NB4 (cell line): ENCODE measurements at regions not wholly inside any gene's neighbourhood (a gene's known extent, or its start where the extent isn't known, plus 50 kb on each side); places are given as distances from the start of the nearest gene placed in this dataset.

Experiments
- CTCF ChIP-seq: IDR thresholded peaks from one replicate; pipeline ENCODE4 v1.5.1; 2012; ENCODE audit warnings: low read depth, low read length
- MAX ChIP-seq: IDR thresholded peaks from 2 replicates; pipeline ENCODE4 v1.6.1; 2011; ENCODE audit warnings: low read depth, low read length
- MYC ChIP-seq: IDR thresholded peaks from 2 replicates; pipeline ENCODE4 v1.6.1; 2011; ENCODE audit warnings: low read depth, low read length
- POLR2A ChIP-seq: IDR thresholded peaks from 2 replicates; pipeline ENCODE4 v1.6.1; 2011; ENCODE audit warnings: mild to moderate bottlenecking; ENCODE audit not compliant: insufficient read length; ENCODE audit errors: extremely low read depth

- TF ChIP-seq CTCF (no peak), POLR2A (no peak), MAX (no peak), MYC (no peak)
Measured at GRCh38 chr3:76345878-76346277, 560.5 kb upstream of the ZNF717 start.
